DMS79 treated with DMSO at 0.1 percent for 48 hours (cell line): ENCODE measurements at regions not wholly inside any gene's neighbourhood (a gene's known extent, or its start where the extent isn't known, plus 50 kb on each side); places are given as distances from the start of the nearest gene placed in this dataset.
"Not testable (repeated sequence)": the region's sequence is repeated elsewhere in the genome, so short reads cannot be mapped to it uniquely, and the experiment has no call there.

Experiments used
- DNase-seq: peaks from one replicate; lab custom pipeline; 2025; lab: John Stamatoyannopoulos, UW

DNA sequence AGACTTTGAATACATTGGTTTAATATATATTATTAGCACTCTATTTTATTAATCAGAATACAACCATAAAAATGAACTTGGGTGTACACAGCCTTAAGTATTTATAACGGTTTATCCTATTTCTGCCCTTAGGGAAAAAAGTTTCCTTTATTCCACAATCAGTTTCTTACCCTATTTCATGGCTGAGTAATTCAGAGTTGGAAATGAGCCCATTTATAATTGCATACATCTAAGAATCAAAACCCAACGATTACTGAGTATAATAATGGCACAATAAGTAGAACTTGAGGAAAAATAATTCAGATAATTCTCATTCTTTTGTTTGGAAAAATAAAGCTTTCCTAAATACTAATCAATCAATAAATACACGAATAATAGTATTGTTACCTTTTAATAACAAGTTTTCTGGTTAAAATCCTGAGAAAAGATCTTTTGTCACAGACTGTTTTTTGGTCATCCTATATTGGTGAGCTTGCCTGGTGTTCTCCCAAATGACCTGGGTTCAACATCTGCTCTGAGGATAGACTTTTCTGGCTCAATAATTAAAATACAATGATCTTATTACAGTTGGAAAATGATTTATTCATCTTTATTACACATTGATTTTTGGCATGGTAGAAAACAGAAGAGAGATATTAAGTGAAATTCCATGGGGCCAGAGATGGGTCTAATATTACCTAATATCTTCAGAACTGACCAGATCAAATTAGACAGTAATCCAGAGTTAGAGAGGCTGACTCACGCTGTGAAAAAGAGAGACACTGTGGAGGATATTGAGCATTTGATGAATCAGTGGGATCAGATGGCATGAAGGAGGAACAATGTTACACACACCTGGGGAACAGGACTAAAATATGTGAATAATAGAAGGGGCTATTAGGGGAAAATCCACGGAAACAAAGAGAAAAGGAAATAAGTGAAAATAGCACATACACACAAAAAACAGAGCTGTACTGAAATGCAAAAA, 162.1 kb upstream of the TBX18 start:
- no peak for DNase-seq

DNA sequence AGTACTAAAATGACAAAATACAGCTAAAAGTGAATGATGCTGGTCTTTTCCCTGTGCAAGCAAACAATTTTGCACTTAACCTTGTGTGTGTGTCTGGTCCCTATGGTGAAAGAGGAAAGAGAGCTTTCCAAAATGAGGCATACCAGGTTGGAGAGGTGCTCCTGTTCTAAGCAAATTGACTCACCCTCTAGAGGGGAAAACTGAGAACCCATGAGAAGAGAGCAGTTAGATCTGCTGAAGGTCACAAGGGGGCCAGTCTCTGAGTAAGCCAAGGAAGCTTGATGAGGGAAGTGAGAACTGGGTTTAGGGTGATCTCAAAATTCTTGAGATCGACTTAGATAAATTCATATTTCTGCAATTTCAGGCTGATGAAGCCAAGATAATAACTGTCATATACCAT, 157.5 kb upstream of the TBX18 start:
- DNase-seq, result no peak

DNA sequence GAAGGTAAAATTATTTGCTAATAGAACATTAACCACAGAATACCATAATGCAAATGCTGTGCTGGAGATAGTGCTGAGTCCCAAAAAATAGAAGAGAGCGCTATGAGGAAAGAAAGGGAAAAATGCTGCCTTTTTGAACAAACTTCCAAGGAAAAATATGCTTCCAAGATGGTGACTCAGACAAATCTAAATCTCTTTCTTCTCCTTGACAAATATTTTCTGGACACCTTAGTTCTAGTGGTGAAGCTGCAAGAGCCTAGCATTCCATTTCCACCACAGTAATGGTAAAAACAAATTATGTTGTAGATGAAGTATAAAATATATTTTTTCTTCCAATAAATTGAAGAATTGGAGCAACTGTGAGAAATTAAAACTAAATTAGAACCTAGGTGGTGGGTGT, 155.6 kb upstream of the TBX18 start:
- no peak for DNase-seq

- no peak for DNase-seq
These were observed 152.3 kb upstream of the TBX18 start for GRCh38 chr6:84916704-84917103.

GRCh38 chr6:84912472-84913322, 148.3 kb upstream of the TBX18 start:
- no peak for DNase-seq

GRCh38 chr6:84910906-84911607, 146.7 kb upstream of the TBX18 start:
- DNase-seq, result no peak

GRCh38 chr6:84908304-84908904, 144.0 kb upstream of the TBX18 start:
- no peak for DNase-seq

DNA sequence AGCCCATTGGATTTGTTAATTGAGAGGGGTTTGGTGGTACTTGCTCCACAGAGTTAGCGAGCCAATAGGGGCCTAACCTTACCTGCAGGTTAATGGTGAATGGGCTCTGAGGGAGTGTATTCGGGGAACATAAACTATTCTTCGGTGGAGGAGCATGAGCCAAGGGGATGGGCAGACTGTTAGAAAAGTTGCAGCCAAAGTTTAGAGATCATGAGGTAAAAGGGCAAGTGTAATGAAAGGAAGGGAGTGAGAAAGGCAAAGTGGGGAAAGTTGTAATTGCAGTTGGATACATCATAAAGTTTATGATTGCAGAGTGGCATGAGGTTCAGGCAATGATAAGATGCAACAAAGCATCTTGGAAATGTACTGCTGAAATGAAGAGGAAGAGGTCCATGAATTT, 142.1 kb upstream of the TBX18 start:
- no peak for DNase-seq

GRCh38 chr6:84905823-84906222, 141.4 kb upstream of the TBX18 start:
- DNase-seq, result no peak

DNA sequence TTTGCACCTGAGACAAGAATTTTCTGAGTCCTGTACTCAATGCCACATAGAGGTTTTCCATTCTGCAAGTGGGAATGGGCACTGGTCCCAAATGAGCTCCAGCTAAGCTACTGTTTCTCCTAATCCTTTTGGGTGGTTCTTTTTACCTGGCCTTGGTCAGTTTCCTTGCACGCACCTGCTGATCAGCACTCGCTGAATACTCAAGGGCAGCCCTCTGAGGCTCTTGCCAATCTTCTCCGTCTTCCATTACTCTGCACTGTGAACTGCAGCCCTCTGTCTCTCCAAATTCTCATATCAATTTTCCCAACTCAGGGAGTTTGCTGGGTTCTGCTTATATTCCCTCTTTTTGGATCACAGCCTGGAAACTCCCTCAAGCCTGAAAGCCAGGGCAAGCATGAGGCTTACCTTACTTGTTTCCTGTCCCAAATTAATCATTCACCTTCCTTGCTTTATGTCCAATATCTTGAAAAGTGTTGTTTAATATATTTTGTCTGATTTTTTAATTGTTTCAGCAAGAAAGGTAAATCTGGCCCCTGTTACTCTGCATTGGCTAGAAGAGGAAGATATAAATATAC, 138.0 kb upstream of the TBX18 start:
- DNase-seq, result no peak

DNA sequence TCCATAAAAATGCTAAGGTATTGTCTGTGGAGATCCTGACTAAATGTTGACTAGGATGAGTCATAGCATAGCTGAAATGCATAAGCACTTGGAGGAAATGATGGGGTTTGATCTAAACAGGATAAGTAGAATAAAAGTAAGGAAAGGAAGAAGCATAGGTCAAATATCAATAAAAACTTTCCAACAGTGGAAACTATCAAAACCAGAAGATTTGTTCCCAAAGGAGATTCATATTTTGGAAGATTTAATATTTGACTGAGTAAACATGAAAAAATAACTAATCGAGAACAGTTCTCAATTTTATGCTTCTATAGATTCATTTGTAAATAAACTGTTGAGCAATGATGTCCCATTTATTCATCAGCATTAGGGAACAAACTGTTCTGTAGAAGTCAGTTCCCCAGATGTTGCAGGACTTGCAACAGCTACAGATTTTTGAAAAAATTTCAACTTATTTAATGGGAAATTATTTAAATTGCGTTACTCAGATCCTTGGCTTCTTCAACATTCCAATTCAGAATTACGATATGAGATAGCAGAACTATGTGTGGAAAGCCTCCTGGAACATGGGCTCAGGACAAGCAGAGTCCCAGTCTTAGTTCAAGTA, 133.7 kb upstream of the TBX18 start:
- no peak for DNase-seq

DNA sequence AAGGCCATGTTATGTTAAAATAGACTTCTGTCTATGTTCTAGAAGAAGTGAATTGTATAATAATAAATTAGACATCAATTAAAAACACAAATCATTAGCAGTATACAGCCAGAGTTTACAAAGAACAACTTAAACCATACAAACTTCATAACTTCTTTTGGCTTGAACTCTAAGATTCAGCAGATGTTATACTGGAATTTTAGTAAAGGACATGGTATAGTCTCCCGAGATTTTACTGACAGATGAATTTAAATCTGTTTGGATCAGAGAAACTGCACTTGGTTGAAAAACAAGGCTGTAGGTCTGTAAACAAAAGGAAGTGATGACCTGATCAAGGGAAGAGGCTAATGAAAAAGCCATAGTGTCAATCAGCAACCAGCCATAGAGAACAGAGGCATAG, 132.6 kb upstream of the TBX18 start:
- no peak for DNase-seq

DNA sequence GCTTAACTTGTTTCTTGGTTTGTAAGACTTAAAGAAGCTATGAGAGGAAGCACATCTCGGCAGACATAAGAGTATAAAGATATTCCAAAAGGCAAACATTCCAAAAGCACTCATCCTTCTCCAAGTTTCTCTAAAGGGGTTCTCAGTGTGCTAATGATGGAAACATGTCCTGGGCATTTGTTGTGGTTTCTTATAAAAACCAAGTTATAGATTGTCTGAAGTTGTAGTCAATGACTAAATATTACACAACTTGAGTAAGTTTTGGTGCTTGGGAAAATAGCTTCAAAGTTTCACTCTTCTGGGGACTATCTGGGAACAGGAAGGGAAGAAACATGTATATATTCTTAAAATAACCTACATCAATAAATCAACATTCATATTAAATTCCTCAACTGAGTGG, 128.3 kb upstream of the TBX18 start:
- DNase-seq, result no peak

GRCh38 chr6:84882768-84883766, 118.7 kb upstream of the TBX18 start:
- DNase-seq, result no peak

GRCh38 chr6:84879385-84879784, 115.0 kb upstream of the TBX18 start:
- DNase-seq, result not testable (repeated sequence)

DNA sequence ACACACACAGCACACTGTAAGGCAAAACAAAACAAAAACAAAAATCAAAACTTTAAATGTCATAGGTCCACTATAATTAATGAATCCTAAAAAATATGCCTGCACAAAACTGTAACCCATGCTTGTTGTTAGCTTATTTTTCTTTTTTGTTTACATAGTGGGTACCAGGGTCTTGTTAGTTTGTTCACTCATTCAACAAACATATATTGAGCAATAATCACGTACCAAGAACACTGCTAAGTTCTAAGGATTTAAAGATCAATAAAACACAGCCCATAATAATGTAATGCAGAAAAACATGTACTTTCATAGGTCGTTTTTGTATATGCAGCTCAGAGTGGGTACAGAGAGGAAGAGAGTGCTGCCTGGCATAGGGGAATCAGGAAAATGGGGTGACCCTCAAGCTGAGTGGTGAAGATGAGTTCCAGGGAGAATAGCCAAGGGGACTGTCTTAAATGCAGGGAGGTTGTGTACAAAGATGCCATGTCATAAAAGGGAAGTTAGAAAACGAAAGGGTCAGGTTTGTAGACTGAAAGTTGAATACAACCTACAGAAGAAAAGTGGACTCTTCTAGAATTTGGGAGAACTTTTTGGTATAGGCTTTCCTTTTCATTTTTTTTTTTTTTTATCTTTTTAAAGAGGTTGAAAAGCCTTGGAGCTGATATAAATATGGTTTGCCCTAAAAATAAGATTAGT, 113.3 kb upstream of the TBX18 start:
- no peak for DNase-seq

DNA sequence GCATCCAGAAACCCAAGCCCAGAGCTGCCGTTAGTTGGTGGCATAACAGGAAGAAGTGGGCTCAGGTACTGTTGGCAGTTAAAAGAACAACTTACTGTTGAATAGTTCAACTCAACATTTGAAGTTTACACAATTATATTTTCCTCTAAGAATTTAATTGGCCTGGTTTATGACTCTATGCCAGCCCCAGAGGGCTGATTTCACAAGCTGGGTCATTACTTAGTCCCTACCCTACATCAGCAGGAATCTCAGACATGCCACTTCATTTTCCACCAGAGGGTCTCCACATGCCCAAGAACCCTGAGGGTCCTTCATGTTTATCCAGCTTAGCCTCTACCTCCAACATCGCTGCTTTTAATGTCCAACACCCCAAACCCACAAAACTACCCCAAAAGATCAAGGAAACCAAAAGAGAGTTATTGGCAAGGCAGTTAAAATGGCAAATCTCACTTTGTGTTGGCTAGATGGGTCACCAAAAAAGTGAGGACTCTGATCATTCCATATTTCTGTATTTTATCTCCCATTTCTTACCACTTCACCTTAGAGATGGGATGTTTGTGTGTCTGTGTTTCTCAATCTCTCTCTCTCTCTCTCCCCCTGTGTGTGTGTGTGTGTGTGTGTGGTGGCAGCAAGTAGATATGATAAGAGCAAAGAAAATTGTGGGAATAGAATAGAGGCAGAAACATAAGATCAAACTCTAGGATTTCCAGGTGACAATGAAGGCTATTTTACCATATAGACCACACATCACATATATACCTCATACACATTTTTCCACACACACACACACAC, 112.5 kb upstream of the TBX18 start:
- DNase-seq, result no peak

DNA sequence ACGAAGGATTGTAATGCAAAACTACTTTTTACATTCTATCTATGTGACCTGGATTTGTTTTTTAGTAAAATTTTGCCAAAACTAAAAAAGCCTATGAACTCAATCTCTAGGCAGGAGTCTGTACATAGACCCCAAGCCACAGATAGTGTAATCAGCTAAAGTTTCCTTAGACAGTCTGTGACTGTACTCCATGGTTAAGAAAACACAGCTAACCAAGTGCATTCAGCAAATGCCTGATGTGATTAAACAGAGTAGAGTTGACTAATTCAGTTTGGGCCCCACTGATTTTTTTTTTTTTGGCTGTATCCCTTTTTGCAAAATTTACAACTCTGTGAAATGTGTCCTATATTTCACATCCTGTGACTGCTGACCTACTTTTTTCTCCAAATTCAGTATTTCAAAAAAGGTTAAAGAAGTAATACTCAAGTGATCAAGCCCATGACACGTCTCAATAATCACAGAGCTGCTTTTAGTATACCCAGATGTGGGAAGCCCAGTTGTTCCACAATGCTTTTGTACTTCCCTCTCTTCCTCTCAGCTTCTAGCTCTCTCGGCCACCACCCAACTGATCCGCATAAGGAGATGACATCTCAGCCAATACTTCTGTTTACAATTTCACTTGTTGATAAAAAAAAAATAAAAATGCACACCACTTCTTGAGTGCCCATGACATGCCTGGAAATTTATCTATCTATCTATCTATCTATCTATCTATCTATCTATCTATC, 108.8 kb upstream of the TBX18 start:
- DNase-seq, result no peak
